ENCODE measurements at regions not wholly inside any gene's neighbourhood (a gene's known extent, or its start where the extent isn't known, plus 50 kb on each side); places are given as distances from the start of the nearest gene placed in this dataset.

GRCh38 chr17:83146347-83146746 lies 66.9 kb downstream of the METRNL start:
- TF ChIP-seq CTCF (IDR thresholded peaks at IDR 0.05; ENCODE audit: low read length) (no peak), EZH2 (IDR thresholded peaks at IDR 0.05; ENCODE audit: borderline replicate concordance, low read length) (no peak)

Data from OCI-LY1 (cell line).